HG02885 (cell line): ENCODE measurements at regions not wholly inside any gene's neighbourhood (a gene's known extent, or its start where the extent isn't known, plus 50 kb on each side); places are given as distances from the start of the nearest gene placed in this dataset.

Experiments
- ATAC-seq: cut with Tn5 transposase; IDR thresholded peaks from one replicate; pipeline ENCODE4 v1.9.1; 2021; ENCODE audit warnings: mild to moderate bottlenecking; ENCODE audit not compliant: unreplicated experiment, poor library complexity

- no peak for ATAC-seq
Measured at GRCh38 chr15:46865155-46865554, 852.1 kb upstream of the SEMA6D start.

GRCh38 chr15:46872286-46872980 is 844.9 kb upstream of the SEMA6D start:
- no peak for ATAC-seq

- ATAC-seq = no peak
Measured at GRCh38 chr15:46872981-46873330, 844.3 kb upstream of the SEMA6D start.

GRCh38 chr15:46879032-46879770 is 838.1 kb upstream of the SEMA6D start:
- no peak for ATAC-seq

GRCh38 chr15:46880791-46881190 is 836.5 kb upstream of the SEMA6D start:
- ATAC-seq = no peak

- no peak for ATAC-seq
Measured at GRCh38 chr15:46892621-46893160, 824.6 kb upstream of the SEMA6D start.

GRCh38 chr15:46894644-46895043 is 822.7 kb upstream of the SEMA6D start:
- ATAC-seq = no peak

- ATAC-seq = no peak
Measured at GRCh38 chr15:46897266-46897665, 820.0 kb upstream of the SEMA6D start.

GRCh38 chr15:46901001-46901400 is 816.3 kb upstream of the SEMA6D start:
- no peak for ATAC-seq

GRCh38 chr15:46917721-46918252 is 799.5 kb upstream of the SEMA6D start:
- ATAC-seq = no peak

- no peak for ATAC-seq
Measured at GRCh38 chr15:46918462-46919140, 798.7 kb upstream of the SEMA6D start.

GRCh38 chr15:46921891-46922290 is 795.4 kb upstream of the SEMA6D start:
- no peak for ATAC-seq

- no peak for ATAC-seq
Measured at GRCh38 chr15:46930426-46930825, 786.9 kb upstream of the SEMA6D start.

GRCh38 chr15:46933332-46933731 is 784.0 kb upstream of the SEMA6D start:
- no peak for ATAC-seq

GRCh38 chr15:46934851-46935250 is 782.5 kb upstream of the SEMA6D start:
- ATAC-seq = no peak

- no peak for ATAC-seq
Measured at GRCh38 chr15:46938169-46938568, 779.1 kb upstream of the SEMA6D start.

- no peak for ATAC-seq
Measured at GRCh38 chr15:46941241-46941640, 776.1 kb upstream of the SEMA6D start.

GRCh38 chr15:46946953-46947352 is 770.4 kb upstream of the SEMA6D start:
- peak; percentile 50 for ATAC-seq

GRCh38 chr15:46955576-46955975 is 761.7 kb upstream of the SEMA6D start:
- ATAC-seq = no peak

GRCh38 chr15:46956456-46956855 is 760.8 kb upstream of the SEMA6D start:
- ATAC-seq = no peak

GRCh38 chr15:46956881-46957280 is 760.4 kb upstream of the SEMA6D start:
- no peak for ATAC-seq
